SW 1271 (cell line): ENCODE measurements at regions not wholly inside any gene's neighbourhood (a gene's known extent, or its start where the extent isn't known, plus 50 kb on each side); places are given as distances from the start of the nearest gene placed in this dataset.

Experiments used
- DNase-seq, 2 experiments: peaks; one replicate each; lab custom pipeline; 2025; lab: John Stamatoyannopoulos, UW

- DNase-seq, result no peak
Observed at GRCh38 chr6:91462241-91462640, 875.4 kb upstream of the MAP3K7 start.

DNA sequence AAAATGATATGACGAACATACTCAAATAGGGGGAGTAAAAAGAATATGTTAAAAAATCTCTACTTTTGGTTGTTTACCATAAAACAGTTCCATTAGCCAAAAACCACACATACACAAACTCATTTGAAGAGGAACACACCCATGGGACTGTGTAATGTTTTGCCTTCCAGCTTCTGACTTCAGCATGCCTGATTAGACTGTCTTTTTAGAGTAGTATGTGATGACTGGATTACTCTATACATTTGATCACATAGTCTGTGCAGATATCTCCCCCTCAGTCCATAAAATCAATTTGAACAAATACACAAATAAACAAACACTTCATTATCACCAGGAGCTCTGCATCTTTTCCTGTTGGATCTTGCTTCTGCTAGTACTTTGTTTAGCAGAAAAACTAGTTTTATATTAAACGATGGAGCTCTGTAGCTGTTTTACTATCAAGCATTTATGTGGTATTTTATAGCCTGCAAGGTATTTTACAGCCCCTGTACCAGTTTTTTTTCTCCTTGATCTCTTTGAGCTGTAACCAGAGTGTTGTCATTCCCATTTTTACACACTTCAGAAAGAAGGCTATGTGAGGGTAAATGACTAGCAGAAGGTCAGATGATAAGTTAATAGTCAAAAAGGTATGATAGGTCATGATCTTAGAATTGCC is 866.5 kb upstream of the MAP3K7 start:
- DNase-seq, result no peak

- no peak for DNase-seq
Observed at GRCh38 chr6:91449539-91449938, 862.7 kb upstream of the MAP3K7 start.

GRCh38 chr6:91447530-91448254 is 860.8 kb upstream of the MAP3K7 start:
- no peak for DNase-seq

GRCh38 chr6:91447081-91447480 is 860.2 kb upstream of the MAP3K7 start:
- DNase-seq, result no peak

- DNase-seq, result no peak
Observed at GRCh38 chr6:91443405-91443804, 856.5 kb upstream of the MAP3K7 start.

GRCh38 chr6:91442342-91442741 is 855.5 kb upstream of the MAP3K7 start:
- no peak for DNase-seq

- no peak for DNase-seq
Observed at GRCh38 chr6:91438570-91438969, 851.7 kb upstream of the MAP3K7 start.

GRCh38 chr6:91437315-91437729 is 850.5 kb upstream of the MAP3K7 start:
- no peak for DNase-seq

- DNase-seq, result no peak
Observed at GRCh38 chr6:91436448-91436847, 849.6 kb upstream of the MAP3K7 start.

GRCh38 chr6:91435630-91436029 is 848.8 kb upstream of the MAP3K7 start:
- DNase-seq, result no peak

- DNase-seq, result no peak
Observed at GRCh38 chr6:91434576-91434975, 847.7 kb upstream of the MAP3K7 start.

GRCh38 chr6:91433660-91434534 is 847.0 kb upstream of the MAP3K7 start:
- DNase-seq, result no peak

GRCh38 chr6:91428953-91429560 is 842.2 kb upstream of the MAP3K7 start:
- no peak for DNase-seq

DNA sequence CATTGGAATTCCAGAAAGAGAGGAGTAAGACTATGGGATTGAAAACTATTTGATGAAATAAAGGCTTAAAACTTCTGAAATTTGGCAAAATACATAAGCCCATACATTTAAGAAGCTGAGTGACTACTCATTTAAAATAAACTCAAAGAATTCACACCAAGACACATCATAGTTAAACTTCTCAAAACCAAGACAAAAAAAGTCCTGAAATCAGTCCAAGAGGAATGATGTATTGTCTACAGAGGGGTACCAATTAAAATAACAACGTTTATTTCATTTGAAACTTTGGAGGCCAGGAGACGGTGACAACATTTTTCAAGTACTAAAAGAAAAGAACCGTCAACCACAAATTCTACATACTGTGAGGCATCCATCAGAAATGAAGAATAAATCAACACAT is 841.4 kb upstream of the MAP3K7 start:
- DNase-seq, result no peak

GRCh38 chr6:91420243-91420642 is 833.4 kb upstream of the MAP3K7 start:
- DNase-seq, result no peak

GRCh38 chr6:91415031-91415605 is 828.2 kb upstream of the MAP3K7 start:
- no peak for DNase-seq

GRCh38 chr6:91412532-91412931 is 825.7 kb upstream of the MAP3K7 start:
- no peak for DNase-seq

GRCh38 chr6:91407706-91408105 is 820.8 kb upstream of the MAP3K7 start:
- no peak for DNase-seq

DNA sequence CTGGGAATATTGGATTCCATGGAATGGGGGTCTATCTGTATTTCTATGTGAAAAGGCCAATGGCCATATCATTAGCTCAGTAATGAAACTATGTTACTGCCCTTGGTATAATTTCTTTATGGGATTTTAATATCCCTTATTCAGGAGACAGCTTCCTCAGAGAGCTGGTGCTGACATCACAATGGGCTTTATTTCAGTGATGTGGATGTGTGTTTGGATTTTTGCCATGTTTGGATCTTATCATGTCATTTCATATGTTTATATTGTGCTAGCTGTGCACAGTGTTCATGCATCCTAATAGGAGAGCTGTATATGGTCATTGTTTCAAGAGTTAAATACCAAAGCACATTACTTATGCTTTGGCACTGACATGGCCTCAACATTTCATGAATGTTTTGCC is 806.1 kb upstream of the MAP3K7 start:
- no peak for DNase-seq

GRCh38 chr6:91387290-91388059 is 800.6 kb upstream of the MAP3K7 start:
- DNase-seq, result no peak
